ENCODE measurements at regions not wholly inside any gene's neighbourhood (a gene's known extent, or its start where the extent isn't known, plus 50 kb on each side); places are given as distances from the start of the nearest gene placed in this dataset.
"Not testable (repeated sequence)": the region's sequence is repeated elsewhere in the genome, so short reads cannot be mapped to it uniquely, and the experiment has no call there.

DNA sequence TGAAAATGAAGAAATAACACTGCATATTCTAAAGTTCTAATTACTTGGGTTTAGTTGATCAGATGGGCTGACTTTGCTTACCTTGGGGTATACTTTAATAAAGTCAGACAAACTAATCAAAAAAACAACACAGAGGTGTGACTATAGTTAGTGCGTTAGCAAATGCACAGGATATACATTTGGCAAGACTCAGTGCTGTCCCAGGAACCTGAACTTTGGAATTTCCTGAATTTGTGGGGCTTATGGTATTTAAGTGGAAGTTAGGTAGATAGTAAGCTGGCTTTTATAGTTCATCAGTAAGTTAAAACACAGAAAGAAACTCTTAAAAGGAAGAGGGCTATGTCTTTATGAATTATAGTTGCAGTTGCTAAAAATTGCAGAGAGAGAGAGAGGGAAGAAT is 302.6 kb upstream of the DDI1 start:
- no peak for DNase-seq

DNA sequence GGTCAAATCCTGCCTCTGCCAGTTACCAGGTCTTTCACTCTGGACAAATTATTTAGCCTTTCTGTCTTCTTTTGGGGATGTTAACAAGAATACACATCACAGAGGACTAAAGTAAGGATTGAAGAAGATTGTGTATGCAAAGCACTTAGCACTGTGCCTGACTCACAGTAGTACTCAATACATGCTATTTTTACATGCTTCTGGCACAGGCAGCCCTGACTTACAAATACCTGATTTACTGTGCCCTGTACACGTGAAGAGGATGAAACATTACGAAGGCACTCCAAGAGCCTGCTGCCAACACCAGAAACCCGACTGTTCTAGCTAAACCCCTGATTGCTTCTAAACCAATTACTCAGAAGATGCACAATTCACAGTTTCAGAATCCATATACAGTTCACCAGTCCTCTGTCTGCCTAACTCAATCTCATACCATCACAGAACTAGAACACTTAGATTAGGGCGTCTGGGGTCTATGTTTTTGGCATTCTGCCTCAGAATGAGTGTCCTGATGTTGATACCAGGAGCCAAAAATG is 300.9 kb upstream of the DDI1 start:
- DNase-seq = no peak

DNA sequence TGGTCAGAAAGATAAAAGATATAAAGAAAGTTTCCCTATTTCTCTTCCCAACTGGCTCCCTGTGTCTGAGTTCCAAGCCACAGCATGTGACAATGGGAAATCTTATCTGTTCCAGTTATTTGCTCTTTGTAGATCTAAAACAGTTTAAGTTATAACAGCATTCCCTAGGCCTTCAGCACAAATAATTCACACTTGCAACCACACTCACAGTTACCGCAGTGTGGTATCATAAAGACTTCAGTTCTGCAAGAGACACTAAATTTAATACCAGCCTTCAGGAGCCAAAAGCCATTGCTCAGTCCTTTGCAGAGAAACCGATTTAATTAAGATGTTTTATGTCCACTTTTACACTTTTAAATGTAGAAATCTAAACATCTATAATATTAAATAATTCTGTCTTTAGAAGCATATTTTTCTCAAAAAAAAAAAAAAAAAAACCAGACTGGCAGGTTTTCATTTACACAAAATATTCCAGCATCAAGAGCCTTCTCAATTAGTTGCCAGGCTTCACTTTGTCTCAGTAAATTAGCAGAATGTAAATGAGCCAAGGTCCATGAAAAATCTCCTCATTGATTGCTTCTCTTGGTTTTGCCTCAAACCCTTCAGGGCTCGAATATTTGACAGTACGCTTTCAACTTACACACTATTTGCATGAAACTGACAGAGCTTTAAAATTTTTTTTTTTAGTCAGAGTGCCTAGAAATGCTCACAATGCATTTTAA is 300.0 kb upstream of the DDI1 start:
- DNase-seq = no peak

DNA sequence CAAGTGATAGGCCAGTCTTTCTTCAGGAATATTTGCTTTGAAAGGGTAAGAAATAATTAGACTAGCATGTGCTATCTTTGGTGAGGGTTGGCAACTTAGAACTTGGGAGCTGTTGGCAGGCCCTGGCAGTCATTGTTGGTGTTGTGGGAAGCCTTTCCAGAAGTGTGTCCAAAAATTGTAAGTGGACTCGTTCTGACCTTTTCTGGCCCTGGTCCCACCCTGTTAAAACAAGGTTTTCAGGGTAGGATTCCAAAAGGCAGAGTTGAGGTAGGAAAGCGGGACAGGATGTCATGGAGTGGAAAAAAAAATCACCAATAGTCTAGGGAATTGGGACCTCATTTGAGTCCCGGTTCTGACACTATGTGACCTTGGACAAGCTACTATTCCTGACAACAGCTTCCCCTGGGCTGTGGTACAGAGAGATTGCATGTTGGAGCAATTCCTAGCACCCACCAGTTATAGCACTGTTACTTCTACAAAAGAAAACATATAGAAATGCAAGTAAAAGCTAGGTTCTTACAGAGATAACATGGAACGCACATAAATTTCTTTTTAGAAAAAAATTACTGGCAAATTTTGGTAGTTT is 299.3 kb upstream of the DDI1 start:
- no peak for DNase-seq

DNA sequence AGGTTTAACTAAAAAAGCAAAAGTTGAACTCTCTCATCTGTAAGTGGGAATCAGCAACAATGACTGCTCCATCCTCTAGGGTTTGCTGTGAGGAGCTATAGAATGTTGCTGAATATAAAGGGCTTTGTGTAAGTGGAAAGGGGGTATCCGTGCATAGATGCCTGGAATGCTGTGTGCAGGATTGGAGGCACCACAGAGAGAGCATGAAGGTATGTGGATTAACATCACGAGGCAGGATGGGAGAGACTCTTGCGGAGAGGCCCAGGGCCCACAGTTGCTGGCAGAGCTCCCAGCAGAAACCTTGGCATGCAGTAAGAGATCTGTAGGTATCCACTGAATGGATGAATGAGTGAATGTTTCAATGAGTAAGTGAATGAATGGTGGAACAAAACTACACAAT is 298.7 kb upstream of the DDI1 start:
- no peak for DNase-seq

DNA sequence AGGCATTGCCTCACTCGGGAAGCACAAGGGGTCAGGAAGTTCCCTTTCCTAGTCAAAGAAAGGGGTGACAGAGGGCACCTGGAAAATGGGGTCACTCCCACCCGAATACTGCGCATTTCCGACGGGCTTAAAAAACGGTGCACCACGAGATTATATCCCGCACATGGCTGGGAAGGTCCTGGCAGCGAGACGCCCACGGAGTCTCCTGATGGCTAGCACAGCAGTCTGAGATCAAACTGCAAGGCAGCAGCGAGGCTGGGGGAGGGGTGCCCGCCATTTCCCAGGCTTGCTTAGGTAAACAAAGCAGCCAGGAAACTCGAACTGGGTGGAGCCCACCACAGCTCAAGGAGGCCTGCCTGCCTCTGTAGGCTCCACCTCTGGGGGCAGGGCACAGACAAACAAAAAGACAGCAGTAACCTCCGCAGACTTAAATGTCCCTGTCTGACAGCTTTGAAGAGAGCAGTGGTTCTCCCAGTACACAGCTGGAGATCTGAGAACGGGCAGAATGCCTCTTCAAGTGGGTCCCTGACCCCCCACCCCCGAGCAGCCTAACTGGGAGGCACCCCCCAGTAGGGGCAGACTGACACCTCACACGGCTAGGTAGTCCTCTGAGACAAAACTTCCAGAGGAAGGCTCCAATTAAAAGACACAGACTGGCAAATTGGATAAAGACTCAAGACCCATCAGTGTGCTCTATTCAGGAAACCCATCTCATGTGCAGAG is 297.2 kb upstream of the DDI1 start:
- not testable (repeated sequence) for DNase-seq

DNA sequence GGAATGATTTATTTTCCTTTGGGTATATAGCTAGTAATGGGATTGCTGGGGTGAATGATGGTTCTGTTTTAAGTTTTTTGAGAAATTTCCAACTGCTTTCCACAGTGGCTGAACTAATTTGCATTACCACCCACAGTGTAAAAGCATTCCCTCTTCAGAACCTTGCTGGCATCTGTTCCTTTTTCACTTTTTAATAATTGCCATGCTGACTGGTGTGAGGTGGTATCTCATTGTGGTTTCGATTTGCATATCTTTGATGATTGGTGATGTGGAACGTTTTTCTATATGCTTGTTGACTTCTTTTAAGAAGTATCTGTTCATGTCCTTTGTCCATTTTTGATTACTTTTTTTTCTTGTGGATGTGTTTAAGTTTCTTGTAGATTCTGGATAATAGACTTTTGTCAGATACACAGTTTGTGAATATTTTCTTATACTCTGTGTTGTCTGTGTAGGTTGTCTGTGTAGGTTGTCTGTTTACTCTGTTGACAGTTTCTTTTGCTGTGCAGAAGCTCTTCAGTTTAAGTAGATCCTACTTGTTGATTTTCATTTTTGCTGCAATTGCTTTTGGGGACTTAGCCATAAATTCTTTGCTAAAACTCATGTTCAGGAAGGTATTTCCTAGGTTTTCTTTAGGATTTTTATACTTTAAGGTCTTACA is 291.8 kb upstream of the DDI1 start:
- no peak for DNase-seq

DNA sequence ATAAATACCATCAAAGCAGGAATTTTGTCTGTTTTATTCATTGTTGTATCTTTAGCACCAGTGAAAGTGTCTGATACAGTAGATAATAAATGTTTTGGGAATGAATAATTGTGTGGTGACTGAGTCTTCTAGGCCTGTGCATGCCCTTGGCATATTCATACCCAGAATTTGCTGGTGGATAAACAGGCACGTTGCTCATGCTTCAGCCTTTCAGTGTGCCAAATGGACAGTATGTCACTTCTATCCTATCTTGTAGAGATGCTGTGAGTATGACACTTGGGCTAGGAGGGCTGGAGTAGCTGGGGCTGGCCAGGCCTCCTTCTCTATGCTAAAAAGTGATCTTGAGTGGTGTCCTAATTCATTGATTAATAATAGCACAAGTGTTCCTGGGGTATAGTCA is 287.3 kb upstream of the DDI1 start:
- no peak for DNase-seq

DNA sequence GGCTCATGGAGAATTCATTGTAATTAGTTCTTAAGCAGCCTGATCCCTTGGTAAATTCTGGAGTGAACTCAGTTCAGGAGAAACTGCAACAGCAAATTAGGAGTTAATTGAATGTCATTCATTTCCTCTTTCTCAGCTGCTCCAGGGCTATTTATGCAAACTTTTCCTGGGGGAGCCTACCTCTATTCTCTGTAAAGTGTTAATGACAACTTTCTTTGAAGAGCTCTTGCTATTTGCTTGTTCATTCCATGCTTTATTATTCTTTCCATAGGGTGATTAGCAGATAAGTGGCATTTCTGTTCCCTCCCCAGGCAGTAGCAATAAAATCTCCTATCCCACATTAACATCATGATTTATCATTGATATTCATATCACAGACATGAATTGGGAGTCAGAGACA is 267.6 kb upstream of the DDI1 start:
- no peak for DNase-seq

DNA sequence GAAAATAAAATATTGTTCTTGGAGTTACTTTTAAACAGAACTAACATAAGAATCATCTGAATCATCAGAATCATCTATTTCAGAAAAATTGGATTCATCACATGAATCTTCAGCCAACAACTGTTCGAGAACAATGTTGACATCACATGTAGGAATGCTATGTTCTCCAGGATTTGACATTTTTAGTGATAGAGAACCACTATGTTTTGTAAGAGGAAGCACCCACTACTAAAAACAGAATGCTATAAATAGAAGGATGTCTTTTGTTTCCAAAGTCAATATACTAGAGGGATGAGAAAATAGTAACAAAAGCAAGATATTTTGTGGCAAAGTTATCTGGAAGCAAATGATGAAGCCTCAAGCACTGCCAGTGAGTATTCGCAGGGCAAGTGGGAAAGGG is 263.4 kb upstream of the DDI1 start:
- DNase-seq = no peak

DNA sequence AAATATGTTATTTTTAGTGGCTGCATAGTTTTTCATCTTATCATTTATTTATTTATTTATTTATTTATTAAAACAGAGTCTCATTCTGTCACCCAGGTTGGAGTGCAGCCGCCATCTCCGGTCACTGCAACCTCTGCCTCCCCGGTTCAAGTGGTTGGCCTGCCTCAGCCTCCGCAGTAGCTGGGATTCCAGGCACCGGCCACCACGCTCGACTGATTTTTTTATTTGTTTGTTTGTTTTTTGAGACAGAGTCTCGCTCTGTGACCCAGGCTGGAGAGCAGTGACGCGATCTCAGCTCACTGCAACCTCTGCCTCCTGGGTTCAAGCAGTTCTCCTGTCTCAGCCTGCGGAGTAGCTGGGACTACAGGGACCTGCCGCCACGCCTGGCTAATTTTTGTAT is 262.9 kb upstream of the DDI1 start:
- DNase-seq = no peak

DNA sequence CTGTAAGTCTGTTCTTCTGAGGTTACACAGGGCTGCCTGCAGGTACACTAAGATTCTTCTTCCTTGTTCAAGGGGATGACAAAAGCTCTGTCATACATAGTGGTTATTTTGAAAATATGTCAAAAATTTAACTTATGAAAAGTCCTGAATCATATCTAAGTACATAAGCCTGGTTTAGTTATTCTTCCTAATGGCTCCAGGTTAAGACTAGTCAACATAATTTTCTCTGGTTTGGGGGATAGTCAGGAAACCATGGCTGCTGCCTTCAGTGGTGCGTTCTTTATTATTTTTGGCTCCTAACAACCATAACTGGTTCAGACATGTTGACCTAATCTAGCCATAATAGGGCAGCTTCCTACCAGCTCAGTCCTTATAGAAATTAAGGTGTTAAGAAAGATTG is 257.4 kb upstream of the DDI1 start:
- no peak for DNase-seq

DNA sequence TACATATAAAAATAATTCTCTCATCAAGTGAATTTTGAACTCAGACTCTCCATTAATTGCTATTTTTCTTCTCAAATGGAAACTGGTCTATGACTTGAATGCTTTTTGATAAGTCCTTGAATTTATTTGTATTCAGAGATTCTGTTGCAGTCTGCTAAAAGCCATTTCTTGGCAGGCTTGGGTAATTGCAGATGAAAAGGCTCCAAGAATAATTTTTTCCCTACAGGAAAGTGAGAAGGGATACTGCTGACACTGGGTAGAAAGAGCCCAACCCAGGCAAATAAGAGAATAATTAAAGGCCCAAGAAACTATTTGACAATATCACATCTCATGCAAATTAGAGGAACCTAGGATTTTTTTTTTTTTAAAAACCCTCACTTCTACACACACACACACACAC is 246.5 kb upstream of the DDI1 start:
- DNase-seq = no peak

DNA sequence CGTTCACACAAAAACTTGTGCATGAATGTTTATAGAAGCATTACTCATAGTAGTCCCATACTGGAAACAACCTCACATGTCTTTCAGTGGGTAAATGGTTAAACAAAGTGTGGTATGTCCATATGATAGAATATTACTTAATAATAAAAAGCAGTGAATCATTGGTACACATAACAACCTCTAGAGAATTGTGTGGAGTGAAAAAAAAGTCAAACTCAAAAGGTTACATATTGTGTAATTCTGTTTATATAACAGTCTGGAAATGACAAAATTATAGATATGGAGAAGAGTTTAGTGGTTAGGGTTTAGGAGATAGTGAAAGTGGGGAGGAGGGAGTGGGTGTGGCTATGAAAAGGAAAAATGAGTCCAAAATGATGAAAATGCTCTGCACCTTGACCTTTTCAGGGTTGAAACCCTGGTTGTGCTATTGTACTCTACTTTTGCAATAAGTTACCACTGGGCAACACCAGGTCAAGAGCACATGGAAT is 243.4 kb upstream of the DDI1 start:
- DNase-seq = no peak

DNA sequence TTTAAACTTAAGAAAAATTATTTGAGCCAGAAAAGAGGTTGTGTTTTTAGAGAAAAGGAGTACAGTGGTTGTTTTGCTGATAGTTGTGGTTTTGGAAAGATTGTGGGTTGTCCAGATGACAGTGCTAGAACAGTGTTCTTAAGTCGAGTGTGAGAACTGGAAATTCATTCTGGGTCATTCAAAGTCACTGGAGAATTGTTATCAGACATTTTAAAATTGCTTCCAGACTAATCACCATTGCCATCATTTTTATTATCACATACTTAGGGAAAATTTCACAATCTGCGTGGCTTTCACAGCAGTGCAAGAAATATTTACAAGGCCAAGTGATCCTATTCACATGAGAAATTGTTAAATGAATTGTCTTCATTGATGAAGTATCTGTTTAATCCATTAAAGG is 242.2 kb upstream of the DDI1 start:
- DNase-seq = no peak

DNA sequence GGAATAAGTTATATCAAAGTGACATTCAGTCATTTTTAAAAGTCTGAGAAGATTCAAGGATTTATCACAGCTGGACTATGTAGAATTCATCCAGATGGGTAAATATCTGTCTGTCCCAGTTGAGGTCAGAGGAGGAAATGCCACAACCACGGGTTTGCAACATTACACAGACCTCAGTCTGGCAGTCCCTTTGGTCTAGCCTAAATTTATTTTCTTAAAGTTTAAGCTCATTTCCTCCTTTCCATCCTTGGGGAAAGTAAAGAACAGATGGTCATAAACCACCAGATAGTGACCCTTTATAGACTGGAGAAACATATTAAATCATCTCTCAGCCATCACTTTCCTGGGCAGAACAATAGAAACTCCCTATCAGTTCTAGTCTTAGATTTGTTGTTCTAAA is 238.4 kb upstream of the DDI1 start:
- peak; percentile 3 for DNase-seq

DNA sequence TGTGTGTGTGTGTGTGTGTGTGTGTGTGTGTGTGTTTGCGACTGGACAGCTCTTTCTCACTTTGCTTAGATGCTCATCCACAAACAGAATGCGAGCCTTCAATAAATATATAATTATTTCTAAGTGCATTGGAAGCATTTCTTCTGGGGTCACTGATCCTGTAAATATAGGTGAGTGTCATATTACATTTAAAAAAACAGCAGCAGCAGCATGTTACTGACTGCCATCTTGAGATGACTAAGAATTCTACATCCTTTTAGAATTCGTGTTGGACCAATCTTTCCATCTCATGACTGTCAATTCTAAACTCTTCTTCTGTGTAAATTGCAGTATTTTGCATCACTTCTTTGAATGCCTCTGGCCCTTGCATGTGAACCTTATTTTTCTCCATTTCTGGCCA is 238.0 kb upstream of the DDI1 start:
- no peak for DNase-seq

DNA sequence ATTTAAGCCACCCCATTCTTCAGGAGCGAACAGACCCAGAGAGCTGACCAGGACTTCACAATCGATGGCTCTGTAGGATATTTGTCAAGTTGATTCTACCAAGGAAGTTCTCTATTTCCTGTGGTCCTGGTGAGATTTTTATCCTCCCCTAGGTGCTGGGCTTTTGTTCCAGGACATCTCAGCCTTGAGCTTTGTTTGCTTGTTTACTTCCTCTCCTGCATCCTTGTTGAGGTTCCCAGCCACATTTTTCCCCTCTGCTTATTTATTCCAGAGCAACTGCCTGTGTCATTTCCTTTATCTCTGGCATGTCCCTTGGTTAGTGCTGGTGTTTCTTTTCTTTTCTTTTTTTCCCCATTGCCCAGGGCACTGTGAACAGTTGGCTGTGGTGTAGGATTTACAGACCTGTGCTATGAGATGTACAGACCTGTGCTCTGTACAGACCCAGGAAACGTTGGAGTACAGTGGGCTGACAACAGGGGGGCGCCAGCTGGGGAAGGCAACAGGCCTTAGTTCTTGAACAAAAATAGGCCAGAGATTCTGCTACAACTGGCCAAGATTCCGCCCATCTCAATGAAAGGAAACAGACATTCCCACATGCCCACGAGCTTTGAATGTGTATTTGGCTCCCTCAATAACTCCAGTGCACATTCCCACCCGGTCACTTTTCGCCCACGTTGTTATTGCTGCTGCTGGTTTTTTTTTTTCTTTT is 235.9 kb upstream of the DDI1 start:
- DNase-seq = no peak

DNA sequence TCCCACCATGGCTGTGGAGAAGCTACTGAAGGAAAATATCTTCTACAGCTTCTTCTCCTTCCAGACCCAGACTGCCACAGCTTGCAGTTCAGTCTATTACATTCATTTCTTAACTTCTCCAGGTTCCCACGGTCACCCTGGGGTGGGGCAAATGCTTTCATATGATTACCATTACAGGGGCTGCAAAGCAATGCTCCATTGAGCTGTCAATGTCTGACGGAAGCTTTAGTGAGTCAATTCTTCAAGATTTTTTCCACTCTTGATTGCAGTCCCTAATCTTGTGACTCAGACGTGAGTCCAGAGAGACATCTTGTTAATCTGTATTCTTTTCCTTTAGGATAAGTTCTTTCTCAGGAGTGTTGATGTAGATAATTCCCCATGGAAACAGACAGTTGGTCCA is 233.4 kb upstream of the DDI1 start:
- DNase-seq = no peak

DNA sequence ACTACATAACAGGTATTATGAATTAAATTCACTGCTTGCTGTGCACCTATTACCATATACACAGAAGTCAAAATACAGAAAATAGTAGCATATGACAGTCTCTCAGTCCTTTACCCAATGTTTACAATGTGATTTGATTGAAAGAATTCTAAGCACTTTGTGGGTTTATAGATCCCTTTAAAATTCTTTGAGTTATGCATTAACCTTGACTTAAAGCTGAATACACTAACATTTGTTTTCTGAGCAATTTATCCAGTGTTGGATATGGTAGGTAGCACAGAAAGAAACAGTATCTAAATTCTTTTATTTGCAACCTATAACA is 230.8 kb upstream of the DDI1 start:
- no peak for DNase-seq

DNA sequence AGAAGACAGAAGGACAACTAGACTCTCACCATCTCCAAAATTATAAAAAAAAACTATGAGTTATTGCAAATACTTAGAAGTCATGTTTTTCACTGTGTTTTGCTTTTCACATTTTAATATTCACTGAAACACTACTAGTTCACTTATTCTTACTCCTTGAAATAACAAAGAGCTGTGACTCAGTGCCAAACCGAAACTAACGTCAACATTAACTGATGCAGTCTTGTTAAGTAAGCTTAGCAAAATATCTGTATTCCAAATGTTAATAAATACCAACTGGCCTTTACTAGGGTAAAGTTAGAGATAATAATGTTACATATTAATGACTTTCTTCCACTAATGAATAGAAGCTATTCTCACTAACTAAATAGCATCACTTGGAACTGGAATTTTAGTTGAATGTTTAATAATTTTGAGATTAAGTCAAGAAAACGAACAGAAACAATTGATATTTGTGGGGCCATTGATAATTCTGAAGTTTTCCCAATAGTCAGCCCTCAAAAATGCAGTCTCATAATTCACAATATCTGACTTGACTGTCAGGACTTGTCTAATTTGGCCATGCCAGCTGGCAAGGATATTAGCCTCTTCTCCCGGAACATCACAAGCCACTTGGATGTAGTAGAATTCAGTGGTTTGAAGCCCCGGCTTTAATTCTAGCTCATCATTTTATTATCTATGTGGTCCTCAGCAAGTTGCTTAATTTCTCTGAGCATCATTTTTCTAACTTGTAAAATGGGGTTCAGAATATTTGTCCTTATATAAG is 230.1 kb upstream of the DDI1 start:
- no peak for DNase-seq

DNA sequence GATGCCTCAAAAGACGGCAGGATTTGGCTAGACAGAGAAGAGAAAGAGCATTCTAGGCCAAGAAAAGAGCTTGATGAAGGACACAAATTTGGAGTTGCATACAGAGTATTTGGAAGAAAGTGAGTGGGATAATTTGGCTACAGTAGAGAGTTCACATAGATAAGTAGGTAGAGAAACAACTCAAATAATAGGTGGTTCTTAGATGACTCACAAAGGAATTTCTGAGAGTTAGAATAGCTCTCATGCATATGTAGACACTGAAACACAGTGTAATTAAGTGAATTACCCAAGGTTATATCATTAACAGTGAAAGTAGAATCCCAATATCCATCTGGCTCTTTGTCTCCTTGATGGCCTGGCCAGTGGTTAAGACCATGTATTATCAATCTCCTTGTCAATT is 228.6 kb upstream of the DDI1 start:
- DNase-seq = no peak
